K562 (cell line): ENCODE measurements at regions not wholly inside any gene's neighbourhood (a gene's known extent, or its start where the extent isn't known, plus 50 kb on each side); places are given as distances from the start of the nearest gene placed in this dataset.

ENCODE experiments used
- ATAC-seq: fragments of 200-7000 bp; cut with Tn5 transposase; 3 replicates; pipeline ENCODE4 v1.9.1; 2020; ENCODE audit warnings: moderate library complexity
- BruUV-seq: library from RNA; stranded (reverse); fragments of 400-500 nt; replicated peaks from 2 replicates; lab custom pipeline; 2021; lab: Mats Ljungman, UMichigan
- CTCF ChIA-PET: fragments of 300-600 bp; formaldehyde crosslinking; extraction: SDS; loops from one replicate; lab custom pipeline; 2021; ENCODE audit warnings: low intra/inter-chr PET ratio; lab: Yijun Ruan, JAX
- POLR2A ChIA-PET: fragments of 300-600, 350-650 bp; sonication (Branson Sonifier 250); formaldehyde crosslinking; extraction: SDS; loops from one replicate; lab custom pipeline; 2021; ENCODE audit warnings: antibody characterized with exemption, inconsistent platforms; lab: Yijun Ruan, JAX
- DNase-seq, 4 experiments: peaks; one replicate each; pipeline versions ENCODE4 v3.0.0 to v3.0.0-alpha.2; 2011 to 2018; ENCODE audit warnings: low spot score in 3 of 4, mixed read lengths in 3 of 4; ENCODE audit errors: extremely low read depth in 1 of 4
- FAIRE-seq: peaks from 2 replicates; lab custom pipeline; 2011; peaks lifted over from hg19 to GRCh38; lab: Jason Lieb, UNC
- H2AFZ ChIP-seq: 2 replicates; pipeline ENCODE4 v1.6.0; 2011; ENCODE audit warnings: low read depth, low read length, control low read depth, inconsistent platforms
- H3K27ac ChIP-seq: fragments of 200-600 bp; 3 replicates; pipeline ENCODE4 v1.8.0; 2011; ENCODE audit warnings: low read depth, mild to moderate bottlenecking, control low read depth, inconsistent platforms, low read length, moderate library complexity, mixed read lengths; ENCODE audit errors: extremely low read depth
- H3K27me3 ChIP-seq, 2 experiments: fragments of 300-600 bp in 1 of 2; 2 replicates in 1 of 2; 3 replicates in 1 of 2; pipeline versions ENCODE4 v1.6.0 to v1.8.0; 2011; ENCODE audit warnings: inconsistent platforms in 2 of 2, low read length in 2 of 2, mild to moderate bottlenecking in 1 of 2, mixed read lengths in 1 of 2, moderate library complexity in 1 of 2; ENCODE audit not compliant: control insufficient read depth in 2 of 2, insufficient read depth in 2 of 2
- H3K36me3 ChIP-seq: fragments of 300-600 bp; 3 replicates; pipeline ENCODE4 v1.8.0; 2011; ENCODE audit warnings: mild to moderate bottlenecking, low read length, inconsistent platforms; ENCODE audit not compliant: control insufficient read depth, insufficient read depth
- H3K4me1 ChIP-seq, 2 experiments: fragments of 200-600 bp in 1 of 2; replicated peaks in 1 of 2; 2 replicates in 1 of 2; 3 replicates in 1 of 2; pipeline versions ENCODE4 v1.5.1 to v1.8.0; 2011; ENCODE audit warnings: inconsistent platforms in 2 of 2, low read length in 2 of 2, mild to moderate bottlenecking in 1 of 2, mixed read lengths in 1 of 2, moderate library complexity in 1 of 2; ENCODE audit not compliant: control insufficient read depth in 2 of 2, insufficient read depth in 2 of 2
- H3K4me2 ChIP-seq: 2 replicates; pipeline ENCODE4 v1.6.1; 2011; ENCODE audit warnings: low read length, control low read depth, inconsistent platforms, mixed read lengths; ENCODE audit not compliant: insufficient read depth
- H3K4me3 ChIP-seq: fragments of 200-600 bp; sonication (generic), shearing (Covaris generic); 2 replicates; pipeline ENCODE4 v1.5.1; 2016; ENCODE audit warnings: control low read depth, inconsistent platforms
- H3K79me2 ChIP-seq: fragments of 200-600 bp; 3 replicates; pipeline ENCODE4 v1.8.0; 2011; ENCODE audit warnings: low read length, inconsistent platforms; ENCODE audit not compliant: control insufficient read depth, insufficient read depth
- H3K9ac ChIP-seq, 2 experiments: 2 replicates each; pipeline versions ENCODE4 v1.6.0 to v1.6.1; 2011; ENCODE audit warnings: low read depth in 2 of 2, low read length in 2 of 2, control low read depth in 1 of 2, inconsistent platforms in 1 of 2, mild to moderate bottlenecking in 1 of 2, mixed read lengths in 1 of 2; ENCODE audit not compliant: insufficient read depth in 1 of 2
- H3K9me1 ChIP-seq: one replicate; pipeline ENCODE4 v1.6.0; 2011; ENCODE audit warnings: inconsistent platforms, mild to moderate bottlenecking, low read length, moderate library complexity; ENCODE audit not compliant: control insufficient read depth, insufficient read depth
- H3K9me3 ChIP-seq: replicated peaks from 2 replicates; pipeline ENCODE4 v1.5.1; 2011; ENCODE audit warnings: low read depth, low read length, inconsistent platforms; ENCODE audit not compliant: control insufficient read depth, insufficient read depth
- H4K20me1 ChIP-seq: replicated peaks from 2 replicates; pipeline ENCODE4 v1.6.1; 2011; ENCODE audit warnings: low read length, inconsistent platforms, mixed read lengths; ENCODE audit not compliant: control insufficient read depth, insufficient read depth
- RAD21 ChIP-seq, 2 experiments: fragments of 250-450 bp in 1 of 2; fragments of 450-650 bp in 1 of 2; sonication (Bioruptor Pico) in 1 of 2; formaldehyde crosslinking in 1 of 2; IDR thresholded peaks in 1 of 2; conservative IDR thresholded peaks in 1 of 2; 2 replicates each; pipeline versions ENCODE4 v1.4.0 to v1.8.0; 2020 to 2022; ENCODE audit warnings: mild to moderate bottlenecking in 2 of 2, moderate library complexity in 1 of 2
- ZNF347 ChIP-seq: fragments of 450-650 bp; formaldehyde crosslinking; IDR thresholded peaks from 2 replicates; pipeline ENCODE4 v1.4.0; 2020; ENCODE audit warnings: low read depth, mild to moderate bottlenecking, moderate library complexity
- WGBS: fragments of 100-300 bp; shearing (Covaris generic); methylation state at CpG from one replicate; pipeline ENCODE4 v1.1.6; 2016; ENCODE audit warnings: low coverage, mixed read lengths; ENCODE audit not compliant: insufficient coverage; ENCODE audit errors: missing lambda C conversion rate; 5-methylcytosine and 5-hydroxymethylcytosine counted together
- in situ Hi-C: fragments of 300-500 bp; cut with MboI; formaldehyde crosslinking; loops from 4 replicates; pipeline ENCODE4 v1.15.0; 2018; ENCODE audit warnings: inconsistent platforms, mixed read lengths
- intact Hi-C: fragments of 100-400 bp; cut with micrococcal nuclease; formaldehyde crosslinking; loops from 2 replicates; pipeline ENCODE4 v1.14.2; 2022
- TF ChIP-seq, protein P1 (sequence below), 3 experiments: IDR thresholded peaks in 2 of 3; conservative IDR thresholded peaks in 1 of 3; 2 replicates each; pipeline ENCODE4 v1.5.1; 2011 to 2012; ENCODE audit warnings: low read length in 3 of 3, mild to moderate bottlenecking in 3 of 3, control low read depth in 2 of 3, improper control_type of control experiment in 1 of 3, inconsistent platforms in 1 of 3, low read depth in 1 of 3, mixed read lengths in 1 of 3, moderate library complexity in 1 of 3; ENCODE audit not compliant: insufficient read depth in 2 of 3

DNA sequence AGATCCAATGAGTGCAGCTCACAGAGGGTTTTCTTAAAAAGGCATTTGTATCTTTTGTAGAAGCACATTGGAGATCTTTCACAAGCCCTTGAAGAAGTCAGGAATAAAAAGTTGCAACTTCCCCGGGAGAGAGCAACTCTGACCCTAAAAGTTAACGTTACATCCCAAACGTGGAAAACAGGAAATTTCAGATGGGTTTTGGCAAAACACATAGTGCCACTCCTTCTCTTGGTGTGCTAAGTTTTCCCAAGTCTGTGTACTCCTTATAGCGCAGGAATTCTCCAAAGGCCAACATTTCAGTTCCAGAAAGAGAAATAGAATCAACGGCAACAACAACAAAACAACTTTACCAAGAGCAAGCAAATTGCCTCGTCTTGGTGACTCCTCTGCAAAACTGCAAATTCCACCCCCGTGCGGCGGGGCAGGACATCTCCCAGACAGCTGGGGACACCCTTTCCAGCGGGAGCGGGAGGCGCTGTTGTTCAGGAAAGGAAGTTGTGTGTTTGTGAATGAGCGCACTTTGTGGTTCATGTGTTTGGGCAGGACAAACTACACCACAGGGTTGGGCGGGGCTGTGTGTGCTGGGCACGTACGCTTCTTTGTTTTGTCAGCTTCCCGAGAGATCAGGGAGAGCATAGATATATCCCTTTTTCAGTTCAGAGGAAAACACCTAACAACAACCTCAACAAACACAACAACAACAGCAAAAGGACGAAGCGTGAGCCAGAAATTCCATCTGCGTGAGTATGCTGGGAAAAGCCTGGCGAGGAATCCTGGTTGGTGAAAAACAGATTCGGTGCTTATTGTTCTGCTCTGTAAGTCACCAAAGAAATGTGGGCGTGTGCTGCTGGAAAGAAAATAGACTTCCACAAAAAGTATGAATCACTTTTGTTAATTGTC is 294.7 kb upstream of the PITRM1 start:
- ChIA-PET POLR2A (interaction anchor here (0.5 to 0.8 kb wide), 3 partner anchors 12 to 44 kb away, joined by 3 read pairs; no protein-coding TSS in a partner anchor), CTCF (no interaction called here)
- H3K4me3 ChIP-seq: no peak overlapping the region
- peaks cover 4 to 17% of the 10 kb centered on the region in 2 experiments; a peak in 3 of 5 replicates for H3K27me3 ChIP-seq
- no peak overlapping the region for H2AFZ ChIP-seq
- H3K36me3 ChIP-seq: no peaks in the 10 kb centered on the region
- 27% methylated on average over 23 of the region's 23 CpGs for WGBS
- TF ChIP-seq, protein P1, sequence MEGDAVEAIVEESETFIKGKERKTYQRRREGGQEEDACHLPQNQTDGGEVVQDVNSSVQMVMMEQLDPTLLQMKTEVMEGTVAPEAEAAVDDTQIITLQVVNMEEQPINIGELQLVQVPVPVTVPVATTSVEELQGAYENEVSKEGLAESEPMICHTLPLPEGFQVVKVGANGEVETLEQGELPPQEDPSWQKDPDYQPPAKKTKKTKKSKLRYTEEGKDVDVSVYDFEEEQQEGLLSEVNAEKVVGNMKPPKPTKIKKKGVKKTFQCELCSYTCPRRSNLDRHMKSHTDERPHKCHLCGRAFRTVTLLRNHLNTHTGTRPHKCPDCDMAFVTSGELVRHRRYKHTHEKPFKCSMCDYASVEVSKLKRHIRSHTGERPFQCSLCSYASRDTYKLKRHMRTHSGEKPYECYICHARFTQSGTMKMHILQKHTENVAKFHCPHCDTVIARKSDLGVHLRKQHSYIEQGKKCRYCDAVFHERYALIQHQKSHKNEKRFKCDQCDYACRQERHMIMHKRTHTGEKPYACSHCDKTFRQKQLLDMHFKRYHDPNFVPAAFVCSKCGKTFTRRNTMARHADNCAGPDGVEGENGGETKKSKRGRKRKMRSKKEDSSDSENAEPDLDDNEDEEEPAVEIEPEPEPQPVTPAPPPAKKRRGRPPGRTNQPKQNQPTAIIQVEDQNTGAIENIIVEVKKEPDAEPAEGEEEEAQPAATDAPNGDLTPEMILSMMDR (IDR thresholded peaks at IDR 0.05 in 2 of 3, conservative IDR thresholded peaks at IDR 0.05 in 1 of 3; ENCODE audit: insufficient read depth in 2 of 3, low read depth in 1 of 3, low read length in 3 of 3): peak; percentile 41 to 65 (median 54); a peak in 5 of 6 replicates
- TF ChIP-seq RAD21 (CRISPR knock-in tag; conservative IDR thresholded peaks at IDR 0.05 in 1 of 2, IDR thresholded peaks at IDR 0.05 in 1 of 2): peak in 1 of 2 experiments; percentile 33; a peak in 1 of 4 replicates
- TF ChIP-seq ZNF347 (CRISPR knock-in tag): no peak
- H3K27ac ChIP-seq: no peak overlapping the region
- in situ Hi-C loops: no loop called here
- intact Hi-C loops: no loop called here
- no peaks in the 10 kb centered on the region for H3K79me2 ChIP-seq
- H3K9ac ChIP-seq: no peak overlapping the region
- no peaks in the 10 kb centered on the region; a peak in 2 of 5 replicates for H3K4me1 ChIP-seq
- no peaks in the 10 kb centered on the region for H3K9me3 ChIP-seq
- H4K20me1 ChIP-seq: peaks cover 9% of the 10 kb centered on the region
- BruUV-seq: no TSS peak
- DNase-seq (peak in 1 of 4 experiments; percentile 24), ATAC-seq (no peak), FAIRE-seq (peak; percentile 26)
- no peak overlapping the region for H3K4me2 ChIP-seq
- no peaks in the 10 kb centered on the region for H3K9me1 ChIP-seq
